Left kidney (tissue), 1 donor: ENCODE measurements at regions not wholly inside any gene's neighbourhood (a gene's known extent, or its start where the extent isn't known, plus 50 kb on each side); places are given as distances from the start of the nearest gene placed in this dataset.
"Not testable (repeated sequence)": the region's sequence is repeated elsewhere in the genome, so short reads cannot be mapped to it uniquely, and the experiment has no call there.

ENCODE experiments used
- DNase-seq: peaks from one replicate; pipeline ENCODE4 v3.0.0-alpha.2; 2013

- DNase-seq, result no peak
Observed at GRCh38 chr2:89000235-89000634, 308.8 kb downstream of the RPIA start.

GRCh38 chr2:89004238-89004637, 312.8 kb downstream of the RPIA start:
- DNase-seq, result not testable (repeated sequence)

GRCh38 chr2:89020566-89020965, 329.1 kb downstream of the RPIA start:
- DNase-seq, result not testable (repeated sequence)

- not testable (repeated sequence) for DNase-seq
Observed at GRCh38 chr2:89026296-89026695, 334.8 kb downstream of the RPIA start.

GRCh38 chr2:89027115-89027514, 335.6 kb downstream of the RPIA start:
- DNase-seq, result not testable (repeated sequence)

GRCh38 chr2:89027536-89027935, 336.1 kb downstream of the RPIA start:
- not testable (repeated sequence) for DNase-seq

GRCh38 chr2:89029257-89029656, 337.8 kb downstream of the RPIA start:
- DNase-seq, result not testable (repeated sequence)

GRCh38 chr2:89048138-89049066, 356.9 kb downstream of the RPIA start:
- not testable (repeated sequence) for DNase-seq

- DNase-seq, result not testable (repeated sequence)
Observed at GRCh38 chr2:89058616-89059015, 367.1 kb downstream of the RPIA start.

- DNase-seq, result not testable (repeated sequence)
Observed at GRCh38 chr2:89061174-89061573, 369.7 kb downstream of the RPIA start.

GRCh38 chr2:89076771-89077170, 385.3 kb downstream of the RPIA start:
- DNase-seq, result not testable (repeated sequence)

GRCh38 chr2:89092911-89093310, 401.4 kb downstream of the RPIA start:
- not testable (repeated sequence) for DNase-seq

GRCh38 chr2:89095060-89095459, 403.6 kb downstream of the RPIA start:
- DNase-seq, result not testable (repeated sequence)

- DNase-seq, result not testable (repeated sequence)
Observed at GRCh38 chr2:89102587-89102986, 411.1 kb downstream of the RPIA start.

- not testable (repeated sequence) for DNase-seq
Observed at GRCh38 chr2:89106369-89107019, 415.0 kb downstream of the RPIA start.

- DNase-seq, result not testable (repeated sequence)
Observed at GRCh38 chr2:89112434-89112833, 421.0 kb downstream of the RPIA start.

GRCh38 chr2:89113286-89113685, 421.8 kb downstream of the RPIA start:
- DNase-seq, result not testable (repeated sequence)

- not testable (repeated sequence) for DNase-seq
Observed at GRCh38 chr2:89129440-89129839, 438.0 kb downstream of the RPIA start.

- DNase-seq, result not testable (repeated sequence)
Observed at GRCh38 chr2:89130665-89131308, 439.3 kb downstream of the RPIA start.

- DNase-seq, result not testable (repeated sequence)
Observed at GRCh38 chr2:89142959-89143358, 451.5 kb downstream of the RPIA start.

GRCh38 chr2:89145342-89145741, 453.9 kb downstream of the RPIA start:
- DNase-seq, result not testable (repeated sequence)

GRCh38 chr2:89148256-89148655, 456.8 kb downstream of the RPIA start:
- not testable (repeated sequence) for DNase-seq
